ENCODE measurements at regions not wholly inside any gene's neighbourhood (a gene's known extent, or its start where the extent isn't known, plus 50 kb on each side); places are given as distances from the start of the nearest gene placed in this dataset.

DNA sequence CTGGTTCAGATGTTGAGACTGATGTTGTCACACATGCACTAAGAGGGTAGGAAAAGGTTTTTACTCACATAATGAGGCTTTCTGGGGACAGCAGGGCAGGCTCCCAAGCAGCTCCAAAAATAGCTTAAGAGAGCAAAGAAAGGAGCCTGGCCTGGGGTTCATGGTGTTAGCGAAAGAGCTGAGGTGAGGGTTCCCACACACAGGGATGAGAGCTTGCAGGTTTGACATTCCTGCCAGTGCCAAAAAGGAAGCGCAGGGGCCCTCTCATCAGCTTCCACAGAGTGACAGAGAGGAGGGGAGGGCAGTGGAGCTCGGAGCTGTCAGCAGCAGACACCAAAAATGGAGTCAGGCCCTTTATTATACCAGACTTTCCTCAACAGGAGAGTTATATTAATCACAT, 65.5 kb upstream of the FAM216B start:
- TF ChIP-seq, protein P1, sequence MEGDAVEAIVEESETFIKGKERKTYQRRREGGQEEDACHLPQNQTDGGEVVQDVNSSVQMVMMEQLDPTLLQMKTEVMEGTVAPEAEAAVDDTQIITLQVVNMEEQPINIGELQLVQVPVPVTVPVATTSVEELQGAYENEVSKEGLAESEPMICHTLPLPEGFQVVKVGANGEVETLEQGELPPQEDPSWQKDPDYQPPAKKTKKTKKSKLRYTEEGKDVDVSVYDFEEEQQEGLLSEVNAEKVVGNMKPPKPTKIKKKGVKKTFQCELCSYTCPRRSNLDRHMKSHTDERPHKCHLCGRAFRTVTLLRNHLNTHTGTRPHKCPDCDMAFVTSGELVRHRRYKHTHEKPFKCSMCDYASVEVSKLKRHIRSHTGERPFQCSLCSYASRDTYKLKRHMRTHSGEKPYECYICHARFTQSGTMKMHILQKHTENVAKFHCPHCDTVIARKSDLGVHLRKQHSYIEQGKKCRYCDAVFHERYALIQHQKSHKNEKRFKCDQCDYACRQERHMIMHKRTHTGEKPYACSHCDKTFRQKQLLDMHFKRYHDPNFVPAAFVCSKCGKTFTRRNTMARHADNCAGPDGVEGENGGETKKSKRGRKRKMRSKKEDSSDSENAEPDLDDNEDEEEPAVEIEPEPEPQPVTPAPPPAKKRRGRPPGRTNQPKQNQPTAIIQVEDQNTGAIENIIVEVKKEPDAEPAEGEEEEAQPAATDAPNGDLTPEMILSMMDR (IDR thresholded peaks at IDR 0.05): no peak
- no peak for TF ChIP-seq POLR2A (IDR thresholded peaks at IDR 0.05)

Measured in adrenal gland (tissue), 5 donors.